Stimulated activated CD4-positive, alpha-beta T cell treated with anti-CD3 and anti-CD28 coated beads, Interleukin-2, amount 100 ng/mL, for 24 hours (primary cell): ENCODE measurements at regions not wholly inside any gene's neighbourhood (a gene's known extent, or its start where the extent isn't known, plus 50 kb on each side); places are given as distances from the start of the nearest gene placed in this dataset.
"Not testable (repeated sequence)": the region's sequence is repeated elsewhere in the genome, so short reads cannot be mapped to it uniquely, and the experiment has no call there.

Experiments
- DNase-seq, 2 donors: peaks; one replicate each; pipeline ENCODE4 v3.0.0-alpha.2; 2020

- no peak for DNase-seq
Observed at GRCh38 chrX:138026211-138026610, 460.3 kb downstream of the ZIC3 start.

GRCh38 chrX:138031715-138032114 is 465.8 kb downstream of the ZIC3 start:
- no peak for DNase-seq

- DNase-seq: no peak
Observed at GRCh38 chrX:138034136-138034535, 468.2 kb downstream of the ZIC3 start.

DNA sequence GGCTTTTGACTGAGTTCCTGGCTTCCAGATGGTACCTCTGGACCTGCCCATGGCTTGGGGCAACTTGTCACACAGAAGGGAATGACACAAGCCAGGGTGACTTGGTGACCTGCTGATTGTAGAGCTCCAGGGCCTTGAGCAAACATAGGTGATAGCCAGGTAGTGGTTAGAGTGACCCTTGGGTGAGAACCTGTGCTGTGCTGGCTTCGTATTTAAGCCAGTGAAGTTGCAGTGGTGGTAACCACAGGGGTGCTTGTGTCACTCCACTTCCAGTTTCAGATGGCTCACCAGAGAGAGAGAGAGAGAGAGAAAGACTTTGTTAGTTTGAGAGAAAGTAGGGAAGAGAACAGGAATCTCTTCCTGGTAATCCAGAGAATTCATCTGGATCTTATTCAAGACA is 471.6 kb downstream of the ZIC3 start:
- DNase-seq: no peak

GRCh38 chrX:138057883-138058282 is 492.0 kb downstream of the ZIC3 start:
- no peak for DNase-seq

DNA sequence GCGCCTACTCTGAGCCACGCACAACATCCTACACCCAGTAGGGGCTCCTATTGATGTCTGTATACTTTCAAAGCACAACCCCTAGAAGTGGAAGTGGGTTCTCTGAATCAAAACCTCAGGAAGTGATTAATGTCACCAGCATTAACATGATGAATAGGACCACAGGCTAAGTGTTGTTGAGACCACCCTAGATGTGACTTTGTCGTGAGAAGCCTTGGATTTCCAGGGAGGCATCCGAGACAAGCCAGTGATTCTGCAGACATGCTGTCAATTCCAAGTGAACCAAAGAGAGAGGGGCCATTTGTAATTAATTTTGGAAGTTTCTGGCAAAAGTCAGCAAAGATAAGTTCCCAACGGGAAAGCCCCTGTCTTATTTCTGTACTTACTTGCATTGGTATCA is 493.0 kb downstream of the ZIC3 start:
- DNase-seq: no peak

GRCh38 chrX:138067415-138067814 is 501.5 kb downstream of the ZIC3 start:
- no peak for DNase-seq

GRCh38 chrX:138073626-138074025 is 507.7 kb downstream of the ZIC3 start:
- DNase-seq: no peak

DNA sequence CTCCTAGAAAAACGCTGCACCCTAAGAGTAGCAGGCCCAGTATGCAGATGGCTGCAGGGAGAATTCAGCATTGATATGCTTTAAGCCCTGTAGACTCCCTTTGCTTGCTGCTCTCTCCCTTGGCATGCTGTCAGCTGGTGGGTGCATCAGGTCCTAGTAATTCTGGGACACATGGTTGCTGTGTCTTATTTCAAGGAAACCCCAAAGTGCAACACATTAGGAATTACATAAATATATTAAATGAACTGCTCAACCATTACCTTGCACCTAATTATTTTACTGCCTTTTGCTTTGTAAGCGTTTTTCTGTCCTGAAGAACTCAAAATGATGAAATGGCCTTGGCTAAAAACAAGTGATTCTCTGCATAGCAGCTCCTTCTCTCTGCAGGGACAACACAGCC is 516.3 kb downstream of the ZIC3 start:
- DNase-seq: no peak

DNA sequence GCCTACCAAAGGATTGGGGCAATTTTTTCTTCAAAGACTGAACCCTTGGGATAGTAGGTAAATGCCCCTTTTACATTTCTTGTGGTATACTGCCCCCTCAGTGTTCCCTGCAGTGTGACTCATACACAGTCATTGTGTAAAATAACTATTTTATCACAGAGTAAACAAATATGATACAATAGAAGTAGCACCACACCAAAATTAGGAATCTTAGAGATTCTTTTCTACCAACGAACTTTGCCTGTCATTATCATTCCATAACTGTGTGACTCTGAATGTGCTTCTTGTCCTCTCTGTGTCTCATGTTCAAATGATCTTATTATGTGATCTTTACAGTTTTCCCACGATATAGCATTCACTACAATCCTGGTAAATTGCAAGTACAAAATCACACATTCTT is 517.0 kb downstream of the ZIC3 start:
- DNase-seq: no peak

DNA sequence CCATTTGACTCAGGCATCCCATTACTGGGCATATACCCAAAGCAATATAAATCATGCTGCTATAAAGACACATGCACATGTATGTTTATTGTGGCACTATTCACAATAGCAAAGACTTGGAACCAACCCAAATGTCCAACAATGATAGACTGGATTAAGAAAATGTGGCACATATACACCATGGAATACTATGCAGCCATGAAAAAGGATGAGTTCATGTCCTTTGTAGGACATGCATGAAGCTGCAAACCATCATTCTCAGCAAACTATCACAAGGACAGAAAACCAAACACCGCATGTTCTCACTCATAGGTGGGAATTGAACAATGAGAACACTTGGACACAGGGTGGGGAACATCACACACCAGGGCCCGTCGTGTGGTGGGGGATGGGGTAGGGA is 545.0 kb downstream of the ZIC3 start:
- DNase-seq: not testable (repeated sequence)

DNA sequence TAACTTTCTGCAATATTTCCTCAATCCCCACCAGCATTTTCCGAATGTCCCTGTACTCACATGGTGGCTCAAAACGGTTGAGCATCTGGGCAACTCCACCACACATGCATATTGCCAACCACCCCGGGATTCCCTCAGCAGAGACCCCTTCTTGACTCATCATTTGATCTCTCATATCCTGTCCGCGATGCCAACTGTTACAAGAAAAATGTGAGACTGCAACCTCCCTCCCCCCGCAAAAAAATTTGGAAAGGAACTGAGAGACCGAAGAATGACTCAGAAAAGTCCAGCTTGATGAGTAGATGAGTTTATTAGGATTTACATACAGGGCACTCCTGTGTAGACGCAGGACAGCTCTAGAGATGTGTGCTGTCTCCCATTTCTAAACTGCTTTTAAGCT is 561.4 kb downstream of the ZIC3 start:
- DNase-seq: no peak

DNA sequence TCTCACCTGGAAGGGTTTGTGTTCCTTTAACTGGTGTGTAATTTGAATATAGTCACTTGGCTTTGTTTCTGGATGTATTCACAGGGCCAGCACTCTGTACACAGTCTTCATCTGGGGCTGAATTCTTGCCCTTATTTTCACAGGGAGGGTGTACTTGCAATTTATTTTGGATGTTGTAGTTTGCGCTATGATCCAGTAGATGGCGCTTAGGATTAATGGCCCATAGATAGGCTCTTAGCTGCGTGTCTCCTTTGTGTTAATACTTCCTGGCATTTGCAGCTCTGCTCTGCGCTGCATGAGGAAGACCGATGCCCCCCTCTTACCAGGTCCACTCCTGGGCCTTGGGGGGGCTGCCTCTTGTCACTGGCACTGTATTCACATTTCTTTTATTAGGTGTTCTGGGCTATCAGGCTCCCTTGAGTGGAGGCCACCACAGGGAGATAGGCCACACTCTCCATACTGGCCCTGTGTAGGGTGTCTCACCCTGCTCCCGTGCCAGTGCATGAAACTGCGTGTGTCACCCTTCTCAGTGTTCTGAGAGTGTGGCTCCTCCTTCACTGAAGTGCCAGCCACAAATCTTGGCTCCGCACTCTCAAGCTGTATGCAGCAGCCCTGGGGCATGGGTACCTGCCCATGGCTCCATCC is 562.2 kb downstream of the ZIC3 start:
- no peak for DNase-seq

- DNase-seq: no peak
Observed at GRCh38 chrX:138150709-138151108, 560.8 kb downstream of the FGF13 start.

DNA sequence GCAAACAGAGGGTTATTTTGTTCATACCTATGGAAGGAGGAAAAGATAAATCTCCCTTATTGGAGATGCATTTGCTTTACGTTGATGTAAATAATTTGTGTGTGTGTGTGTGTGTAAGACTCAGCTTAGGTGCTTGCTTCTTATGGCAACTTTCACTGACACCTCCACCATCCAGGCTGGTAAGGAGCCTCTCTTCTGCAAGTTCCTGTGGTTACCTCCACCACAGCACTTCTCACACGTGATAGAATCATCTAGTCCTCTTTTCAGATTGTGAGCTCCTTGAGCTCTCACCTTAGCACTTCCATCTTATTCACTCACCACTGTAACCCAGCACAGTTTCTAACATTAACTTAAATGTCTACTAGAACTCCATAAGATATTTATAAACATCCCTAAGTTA is 553.7 kb downstream of the FGF13 start:
- DNase-seq: no peak

DNA sequence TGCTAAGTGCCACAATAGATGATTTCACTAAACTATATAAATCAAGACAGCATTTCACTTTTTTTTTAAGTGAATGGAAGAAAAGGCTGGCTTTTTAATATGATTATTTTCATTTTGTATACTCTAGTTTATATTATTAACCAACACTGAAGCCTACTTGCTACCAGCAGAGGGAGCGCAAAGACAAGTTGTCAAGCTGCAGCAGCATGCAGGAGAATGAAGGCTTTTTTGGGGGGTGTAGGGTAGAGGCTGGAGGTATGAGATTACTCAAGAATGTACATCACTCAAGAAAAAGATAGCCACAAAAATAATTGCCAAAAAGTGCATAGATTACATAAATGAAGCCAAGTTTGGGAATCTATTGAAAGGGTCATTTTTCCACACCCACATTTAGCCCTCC is 519.5 kb downstream of the FGF13 start:
- peak in 1 of 2 donors; percentile 0 for DNase-seq

DNA sequence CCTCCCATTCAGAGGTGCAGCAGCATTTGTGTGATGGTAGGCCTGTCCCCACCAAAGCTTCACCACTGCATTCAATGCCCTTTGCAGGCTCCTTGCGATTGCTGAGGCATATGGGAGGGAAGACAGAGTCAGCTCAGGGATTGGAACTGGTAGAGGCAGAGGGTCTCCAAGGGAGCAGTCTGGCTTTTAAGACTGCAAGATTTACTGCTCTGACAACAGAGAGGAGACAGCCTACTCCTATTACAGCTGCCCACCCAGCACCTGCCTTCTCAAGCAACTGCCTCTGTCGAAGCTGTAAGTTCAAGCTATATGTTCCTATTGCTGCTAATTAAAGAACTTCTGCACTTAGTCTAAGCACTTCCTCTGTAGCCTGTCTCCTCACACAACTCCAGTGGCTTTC is 481.8 kb downstream of the FGF13 start:
- DNase-seq: no peak

GRCh38 chrX:138240266-138240665 is 471.3 kb downstream of the FGF13 start:
- DNase-seq: no peak

- no peak for DNase-seq
Observed at GRCh38 chrX:138254001-138254400, 457.5 kb downstream of the FGF13 start.

DNA sequence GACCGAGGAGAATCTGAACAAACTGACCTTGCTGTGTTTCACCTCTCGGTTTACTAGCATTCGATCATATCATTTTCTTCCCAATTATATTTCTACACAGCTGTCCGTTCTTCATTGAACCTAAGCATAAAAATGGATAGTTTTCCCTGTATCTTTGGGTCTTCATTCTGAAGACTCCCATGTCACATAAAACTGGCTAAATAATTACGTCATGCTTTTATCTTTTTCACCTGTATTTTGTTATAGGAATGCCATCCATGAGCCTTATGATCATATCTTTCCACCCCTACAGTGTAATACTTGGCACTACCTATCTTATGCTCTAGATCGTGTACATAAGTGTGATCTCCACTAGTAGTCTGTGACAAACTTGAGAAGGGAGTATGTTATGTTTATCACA is 456.1 kb downstream of the FGF13 start:
- no peak for DNase-seq

DNA sequence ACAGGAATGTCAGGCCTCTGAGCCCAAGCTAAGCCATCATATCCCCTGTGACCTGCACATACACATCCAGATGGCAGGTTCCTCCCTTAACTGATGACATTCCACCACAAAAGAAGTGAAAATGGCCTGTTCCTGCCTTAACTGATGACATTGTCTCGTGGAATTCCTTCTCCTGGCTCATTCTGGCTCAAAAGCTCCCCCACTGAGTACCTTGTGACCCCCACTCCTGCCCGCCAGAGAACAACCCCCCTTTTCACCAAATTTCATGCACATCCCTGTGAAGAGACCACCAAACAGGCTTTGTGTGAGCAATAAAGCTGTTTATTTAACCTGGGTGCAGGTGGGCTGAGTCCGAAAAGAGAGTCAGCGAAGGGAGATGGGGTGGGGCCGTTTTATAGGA is 447.4 kb downstream of the FGF13 start:
- not testable (repeated sequence) for DNase-seq

GRCh38 chrX:138270931-138271330 is 440.6 kb downstream of the FGF13 start:
- DNase-seq: no peak

GRCh38 chrX:138282598-138283150 is 428.8 kb downstream of the FGF13 start:
- DNase-seq: not testable (repeated sequence)

DNA sequence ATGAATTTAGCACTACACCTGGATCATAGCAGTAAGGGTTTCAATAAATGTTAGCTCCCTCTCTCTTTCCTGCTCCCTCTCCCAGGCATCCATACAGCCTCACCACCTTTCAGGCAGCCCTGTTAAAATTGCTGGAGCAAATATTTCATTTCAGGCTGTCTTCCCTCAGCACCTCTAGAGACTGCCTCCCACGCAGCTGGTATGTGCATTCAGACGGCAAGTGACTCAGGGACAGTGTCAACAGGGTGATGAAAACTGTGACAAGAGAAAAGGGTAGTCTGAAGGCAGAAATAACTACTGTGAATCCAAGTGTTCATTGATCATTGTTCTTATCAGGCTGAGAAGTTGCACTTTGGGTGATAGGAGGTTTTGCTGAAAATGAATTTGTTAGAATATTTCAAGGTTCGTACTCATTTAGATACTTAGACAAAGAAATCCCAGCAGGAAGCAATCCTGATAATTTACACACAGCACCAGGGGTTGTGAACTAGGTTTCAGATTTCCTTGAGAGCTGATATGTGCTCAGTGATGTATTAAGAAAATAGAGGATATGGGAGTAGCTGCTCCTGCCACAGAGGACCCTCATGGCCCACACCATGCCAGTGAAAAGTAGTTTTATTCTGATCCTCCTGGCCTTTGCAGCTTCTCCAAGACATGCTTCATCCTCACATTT is 424.2 kb downstream of the FGF13 start:
- no peak for DNase-seq

- DNase-seq: no peak
Observed at GRCh38 chrX:138294951-138295350, 416.6 kb downstream of the FGF13 start.
